ENCODE measurements at regions not wholly inside any gene's neighbourhood (a gene's known extent, or its start where the extent isn't known, plus 50 kb on each side); places are given as distances from the start of the nearest gene placed in this dataset.

- H3K27me3 Mint-ChIP-seq = no peaks in the 10 kb centered on the region
- no peak overlapping the region for H3K27ac Mint-ChIP-seq
- peaks cover 2% of the 10 kb centered on the region for H3K4me1 Mint-ChIP-seq
- H3K36me3 Mint-ChIP-seq = no peaks in the 10 kb centered on the region
- ATAC-seq (ENCODE audit: low read depth) (no peak), DNase-seq (ENCODE audit: low spot score in 2 of 2) (no peak)
- no peak overlapping the region for H3K4me3 Mint-ChIP-seq
- H3K9me3 Mint-ChIP-seq = peaks cover 3% of the 10 kb centered on the region
Observed at GRCh38 chr7:47100817-47101435, 481.0 kb downstream of the TNS3 start.

GRCh38 chr7:47100148-47100816, 481.6 kb downstream of the TNS3 start:
- Mint-ChIP-seq H3K36me3 (no peaks in the 10 kb centered on the region), H3K27ac (no peak overlapping the region), H3K27me3 (no peaks in the 10 kb centered on the region), H3K4me1 (peaks cover 2% of the 10 kb centered on the region), H3K9me3 (peaks cover 3% of the 10 kb centered on the region), H3K4me3 (no peak overlapping the region)
- ATAC-seq (ENCODE audit: low read depth) = no peak
- DNase-seq (ENCODE audit: low spot score in 2 of 2) = no peak

DNA sequence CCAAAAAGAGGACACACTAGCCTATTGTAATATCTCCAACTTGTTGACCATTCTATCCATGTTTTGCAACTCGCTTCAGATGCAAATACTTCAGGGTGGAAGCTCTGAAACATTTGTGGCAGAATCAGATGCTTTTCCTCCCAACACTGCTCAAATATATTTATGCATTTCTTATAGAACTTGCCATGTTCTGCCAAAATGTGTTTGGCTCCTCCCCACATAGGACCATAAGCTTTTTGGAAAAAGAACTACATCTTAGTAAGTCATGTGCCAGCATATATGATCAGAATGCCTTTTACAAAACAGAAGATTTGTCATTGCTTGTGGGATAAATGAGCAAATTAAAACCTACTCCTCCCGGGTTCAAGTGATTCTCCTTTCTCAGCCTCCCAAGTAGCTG, 484.5 kb downstream of the TNS3 start:
- ATAC-seq (ENCODE audit: low read depth) = no peak

DNA sequence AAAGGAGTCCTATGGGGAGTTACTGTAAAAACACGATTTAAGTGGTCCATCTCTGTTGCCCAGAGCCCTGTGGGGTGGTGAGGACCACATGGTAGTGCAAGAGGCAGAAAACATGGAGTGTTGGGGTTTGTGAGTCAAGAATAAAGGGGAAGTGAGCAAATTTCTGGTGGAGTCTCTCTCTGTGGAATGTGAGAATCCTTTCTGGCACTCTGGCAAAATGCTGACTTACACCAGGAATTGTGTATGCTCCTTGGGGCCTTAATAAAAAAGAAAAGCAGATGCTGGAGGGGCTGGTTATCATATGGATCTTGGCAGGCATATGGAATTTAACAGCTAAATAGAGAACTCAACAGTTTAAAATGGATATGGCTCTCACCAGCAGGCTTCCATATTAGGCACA, 486.0 kb downstream of the TNS3 start:
- DNase-seq (ENCODE audit: low spot score in 2 of 2) (no peak), ATAC-seq (ENCODE audit: low read depth) (no peak)
- Mint-ChIP-seq H3K27me3 (peaks cover 8% of the 10 kb centered on the region), H3K9me3 (peaks cover 2% of the 10 kb centered on the region), H3K4me3 (no peak overlapping the region), H3K27ac (no peak overlapping the region), H3K4me1 (no peaks in the 10 kb centered on the region), H3K36me3 (no peaks in the 10 kb centered on the region)

More for the DNA sequence above, 484.5 kb downstream of the TNS3 start:
- Mint-ChIP-seq H3K27ac (no peak overlapping the region), H3K36me3 (no peaks in the 10 kb centered on the region), H3K4me1 (peaks cover under 1% of the 10 kb centered on the region), H3K9me3 (peaks cover 3% of the 10 kb centered on the region), H3K4me3 (no peak overlapping the region), H3K27me3 (peaks cover 5% of the 10 kb centered on the region)
- no peak for DNase-seq (ENCODE audit: low spot score in 2 of 2)

DNA sequence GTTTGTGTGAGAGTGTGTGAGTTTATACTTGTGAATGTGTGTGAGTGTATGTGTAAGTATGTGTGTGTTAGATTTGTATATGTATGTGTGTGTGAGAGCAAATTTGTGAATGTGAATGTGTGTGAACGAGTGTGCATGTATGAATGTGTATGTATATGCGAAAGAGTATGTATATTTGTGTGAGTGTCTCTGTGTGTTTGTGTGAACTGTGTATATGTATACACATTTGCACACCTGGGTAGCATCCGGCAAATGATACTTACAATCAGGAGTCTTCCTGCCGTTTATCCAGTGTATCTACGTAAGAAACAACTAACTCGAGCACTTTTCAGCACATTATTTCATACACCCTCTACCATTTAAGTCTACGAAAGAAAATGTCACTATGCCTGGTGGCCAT, 487.4 kb downstream of the TNS3 start:
- no peak for DNase-seq (ENCODE audit: low spot score in 2 of 2)
- Mint-ChIP-seq H3K9me3 (no peaks in the 10 kb centered on the region), H3K27ac (no peak overlapping the region), H3K27me3 (peaks cover 13% of the 10 kb centered on the region), H3K4me1 (no peaks in the 10 kb centered on the region), H3K4me3 (no peak overlapping the region), H3K36me3 (no peaks in the 10 kb centered on the region)
- no peak for ATAC-seq (ENCODE audit: low read depth)

DNA sequence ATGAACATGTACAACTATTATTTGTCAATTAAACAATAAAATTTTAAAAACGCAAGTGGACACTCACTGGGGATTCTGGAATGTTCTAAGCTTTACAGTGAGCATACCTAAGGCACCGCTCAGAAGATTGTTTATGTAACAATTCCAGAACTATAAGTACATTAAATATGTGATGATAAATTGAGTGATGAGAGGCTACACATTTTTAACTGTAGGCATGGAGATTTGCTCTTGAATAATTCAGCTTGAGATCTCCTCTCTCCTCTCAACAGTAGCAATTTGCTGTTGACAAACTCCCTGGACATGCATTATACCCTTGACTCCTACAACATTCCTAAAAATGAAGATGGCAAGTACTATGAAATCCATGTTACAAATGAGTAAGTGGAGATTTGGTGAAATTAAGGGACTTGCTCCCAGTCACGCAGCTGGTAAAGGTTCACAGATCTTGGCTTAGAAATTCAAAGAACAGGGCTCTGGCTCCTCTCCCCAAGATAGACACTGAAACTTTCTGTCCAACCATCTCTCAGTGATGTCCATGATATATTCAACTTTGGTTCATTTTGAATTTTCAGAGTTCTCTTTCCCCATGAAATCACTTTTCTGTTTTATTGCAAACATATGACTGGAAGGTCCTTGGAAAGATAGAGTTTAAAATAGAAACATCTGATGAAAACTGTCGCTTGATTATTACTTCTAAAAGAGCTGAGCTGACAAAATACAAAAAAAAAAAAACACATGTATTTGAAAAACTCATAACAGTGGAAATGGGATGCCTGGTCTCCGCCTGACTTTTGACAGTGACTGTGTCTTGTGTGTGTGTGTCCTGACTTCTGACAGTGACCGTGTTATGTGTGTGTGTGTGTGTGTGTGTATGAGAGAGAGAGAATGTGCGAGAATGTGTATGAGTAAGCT, 488.3 kb downstream of the TNS3 start:
- Mint-ChIP-seq H3K27me3 (peaks cover 14% of the 10 kb centered on the region), H3K36me3 (no peaks in the 10 kb centered on the region), H3K9me3 (no peaks in the 10 kb centered on the region), H3K4me3 (no peak overlapping the region), H3K27ac (no peak overlapping the region), H3K4me1 (no peaks in the 10 kb centered on the region)
- DNase-seq (ENCODE audit: low spot score in 2 of 2) (no peak), ATAC-seq (ENCODE audit: low read depth) (no peak)

DNA sequence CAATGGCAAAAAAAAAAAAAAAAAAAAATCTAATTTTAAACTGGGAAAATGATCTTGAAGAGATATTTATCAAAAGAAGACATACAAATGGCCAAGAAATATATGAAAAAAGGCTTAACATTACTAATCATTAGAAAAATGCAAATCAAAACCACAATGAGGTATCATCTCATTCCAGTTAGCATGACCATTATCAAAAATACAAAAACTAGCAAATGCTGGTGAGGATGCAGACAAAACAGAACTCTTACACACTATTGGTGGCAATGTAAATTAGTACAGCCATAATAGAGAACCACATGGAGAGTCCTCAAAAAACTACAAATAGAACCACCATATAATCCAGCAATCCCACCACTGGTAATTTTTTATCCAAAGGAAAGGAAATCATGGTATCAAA, 489.6 kb downstream of the TNS3 start:
- Mint-ChIP-seq H3K27me3 (peaks cover 14% of the 10 kb centered on the region), H3K4me3 (no peak overlapping the region), H3K9me3 (no peaks in the 10 kb centered on the region), H3K4me1 (no peaks in the 10 kb centered on the region), H3K27ac (no peak overlapping the region), H3K36me3 (no peaks in the 10 kb centered on the region)
- no peak for ATAC-seq (ENCODE audit: low read depth)
- DNase-seq (ENCODE audit: low spot score in 2 of 2) = no peak

GRCh38 chr7:47091141-47091540, 490.8 kb downstream of the TNS3 start:
- Mint-ChIP-seq H3K27ac (no peak overlapping the region), H3K4me3 (no peak overlapping the region)
- ATAC-seq (ENCODE audit: low read depth) = no peak

GRCh38 chr7:47089461-47089860, 492.4 kb downstream of the TNS3 start:
- ATAC-seq (ENCODE audit: low read depth) (no peak), DNase-seq (ENCODE audit: low spot score in 2 of 2) (no peak)
- no peaks in the 10 kb centered on the region for H3K9me3 Mint-ChIP-seq
- no peak overlapping the region for H3K4me3 Mint-ChIP-seq
- H3K27ac Mint-ChIP-seq = no peak overlapping the region
- H3K4me1 Mint-ChIP-seq = no peaks in the 10 kb centered on the region
- no peaks in the 10 kb centered on the region for H3K36me3 Mint-ChIP-seq
- H3K27me3 Mint-ChIP-seq = peaks cover 14% of the 10 kb centered on the region

More at GRCh38 chr7:47091141-47091540, 490.8 kb downstream of the TNS3 start:
- Mint-ChIP-seq H3K27me3 (peaks cover 14% of the 10 kb centered on the region), H3K9me3 (no peaks in the 10 kb centered on the region), H3K36me3 (no peaks in the 10 kb centered on the region), H3K4me1 (no peaks in the 10 kb centered on the region)
- no peak for DNase-seq (ENCODE audit: low spot score in 2 of 2)

DNA sequence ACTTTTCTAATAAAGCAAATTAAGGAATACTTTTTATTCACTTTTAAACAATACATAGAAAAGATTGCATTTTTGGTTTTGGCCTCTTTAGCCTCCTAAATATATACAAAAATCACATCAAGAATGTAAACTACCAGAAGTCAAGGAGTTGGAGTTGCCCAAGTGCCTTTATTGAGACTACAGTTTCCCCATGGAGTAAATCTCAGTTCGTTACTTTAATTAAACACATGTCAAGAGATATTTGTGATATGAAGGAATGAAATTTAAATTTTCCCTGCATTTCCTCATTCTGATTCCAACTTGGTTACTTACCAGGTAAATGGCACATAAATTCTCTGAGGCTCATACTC, 492.9 kb downstream of the TNS3 start:
- Mint-ChIP-seq H3K4me1 (no peaks in the 10 kb centered on the region), H3K9me3 (no peaks in the 10 kb centered on the region), H3K36me3 (no peaks in the 10 kb centered on the region), H3K27me3 (peaks cover 10% of the 10 kb centered on the region), H3K4me3 (no peak overlapping the region), H3K27ac (no peak overlapping the region)
- DNase-seq (ENCODE audit: low spot score in 2 of 2) = no peak
- no peak for ATAC-seq (ENCODE audit: low read depth)

- Mint-ChIP-seq H3K9me3 (no peaks in the 10 kb centered on the region), H3K27me3 (peaks cover 9% of the 10 kb centered on the region), H3K36me3 (no peaks in the 10 kb centered on the region), H3K4me1 (no peaks in the 10 kb centered on the region), H3K27ac (no peak overlapping the region), H3K4me3 (no peak overlapping the region)
- DNase-seq (ENCODE audit: low spot score in 2 of 2) = peak; percentile 11 to 19
- peak; percentile 42 for ATAC-seq (ENCODE audit: low read depth)
Observed at GRCh38 chr7:47088329-47089067, 493.4 kb downstream of the TNS3 start.

GRCh38 chr7:47087866-47088265, 494.0 kb downstream of the TNS3 start:
- no peak overlapping the region for H3K4me3 Mint-ChIP-seq
- no peak for ATAC-seq (ENCODE audit: low read depth)
- H3K36me3 Mint-ChIP-seq = no peaks in the 10 kb centered on the region
- no peaks in the 10 kb centered on the region for H3K4me1 Mint-ChIP-seq
- no peak overlapping the region for H3K27ac Mint-ChIP-seq
- H3K27me3 Mint-ChIP-seq = peaks cover 9% of the 10 kb centered on the region
- no peaks in the 10 kb centered on the region for H3K9me3 Mint-ChIP-seq
- DNase-seq (ENCODE audit: low spot score in 2 of 2) = no peak

GRCh38 chr7:47085491-47086275, 496.2 kb downstream of the TNS3 start:
- no peak overlapping the region for H3K4me3 Mint-ChIP-seq
- DNase-seq (ENCODE audit: low spot score in 2 of 2) (no peak), ATAC-seq (ENCODE audit: low read depth) (no peak)
- peaks cover 6% of the 10 kb centered on the region for H3K27me3 Mint-ChIP-seq
- no peaks in the 10 kb centered on the region for H3K36me3 Mint-ChIP-seq
- H3K9me3 Mint-ChIP-seq = no peaks in the 10 kb centered on the region
- no peak overlapping the region for H3K27ac Mint-ChIP-seq
- no peaks in the 10 kb centered on the region for H3K4me1 Mint-ChIP-seq

Data from memory B cell (primary cell).